Activated naive CD8-positive, alpha-beta T cell treated with anti-CD3 and anti-CD28 coated beads, Interleukin-2, amount 10 ng/mL, durations not matched to agents 7 days and 5 days (primary cell): ENCODE measurements at regions not wholly inside any gene's neighbourhood (a gene's known extent, or its start where the extent isn't known, plus 50 kb on each side); places are given as distances from the start of the nearest gene placed in this dataset.

Experiments
- ATAC-seq: fragments of 150-1000 bp; cut with Tn5 transposase; one replicate; pipeline ENCODE4 v1.10.0; 2021; ENCODE audit warnings: low read depth, moderate library complexity
- POLR2A ChIA-PET: fragments of 350-600 bp; sonication (Branson Sonifier 250); formaldehyde crosslinking; loops from one replicate; lab custom pipeline; 2021; ENCODE audit warnings: antibody characterized with exemption; lab: Charles Lee
- DNase-seq: peaks from one replicate; pipeline ENCODE4 v3.0.0; 2021
- H3K27ac Mint-ChIP-seq: one replicate; pipeline ENCODE4 v1.8.0; 2022; ENCODE audit warnings: mild to moderate bottlenecking, mixed read lengths
- H3K27me3 Mint-ChIP-seq: one replicate; pipeline ENCODE4 v1.8.0; 2022; ENCODE audit warnings: mild to moderate bottlenecking, moderate library complexity, mixed read lengths
- H3K36me3 Mint-ChIP-seq: one replicate; pipeline ENCODE4 v1.8.0; 2021; ENCODE audit warnings: mild to moderate bottlenecking, mixed read lengths
- H3K4me1 Mint-ChIP-seq: one replicate; pipeline ENCODE4 v1.8.0; 2021; ENCODE audit warnings: mixed read lengths
- H3K4me3 Mint-ChIP-seq: one replicate; pipeline ENCODE4 v1.8.0; 2022; ENCODE audit warnings: mild to moderate bottlenecking, moderate library complexity, mixed read lengths
- H3K9me3 Mint-ChIP-seq: one replicate; pipeline ENCODE4 v1.8.0; 2021; ENCODE audit warnings: mixed read lengths

- POLR2A ChIA-PET: no interaction called here
- ATAC-seq: no peak
- no peak for DNase-seq
- Mint-ChIP-seq H3K27me3 (peaks cover 2% of the 10 kb centered on the region), H3K4me1 (no peaks in the 10 kb centered on the region), H3K4me3 (no peak overlapping the region), H3K36me3 (no peaks in the 10 kb centered on the region), H3K27ac (no peak overlapping the region), H3K9me3 (no peaks in the 10 kb centered on the region)
These were observed 143.1 kb upstream of the SMAD1 start for GRCh38 chr4:145338568-145338967.

GRCh38 chr4:145337391-145337790, 144.3 kb upstream of the SMAD1 start:
- Mint-ChIP-seq H3K4me1 (no peaks in the 10 kb centered on the region), H3K9me3 (no peaks in the 10 kb centered on the region), H3K27ac (no peak overlapping the region), H3K4me3 (no peak overlapping the region), H3K36me3 (no peaks in the 10 kb centered on the region), H3K27me3 (peaks cover 2% of the 10 kb centered on the region)
- POLR2A ChIA-PET: no interaction called here
- ATAC-seq (no peak), DNase-seq (no peak)

GRCh38 chr4:145333786-145334185, 147.9 kb upstream of the SMAD1 start:
- Mint-ChIP-seq H3K27ac (no peak overlapping the region), H3K9me3 (no peaks in the 10 kb centered on the region), H3K4me1 (no peaks in the 10 kb centered on the region), H3K27me3 (no peaks in the 10 kb centered on the region), H3K4me3 (no peak overlapping the region), H3K36me3 (no peaks in the 10 kb centered on the region)
- POLR2A ChIA-PET: no interaction called here
- DNase-seq (no peak), ATAC-seq (no peak)

- Mint-ChIP-seq H3K4me3 (no peak overlapping the region), H3K4me1 (no peaks in the 10 kb centered on the region), H3K27me3 (peaks cover 2% of the 10 kb centered on the region), H3K9me3 (peaks cover 2% of the 10 kb centered on the region), H3K27ac (no peak overlapping the region), H3K36me3 (no peaks in the 10 kb centered on the region)
- DNase-seq: no peak
- no peak for ATAC-seq
- POLR2A ChIA-PET: no interaction called here
These were observed 146.1 kb upstream of the OTUD4 start for GRCh38 chr4:145326491-145326890.

DNA sequence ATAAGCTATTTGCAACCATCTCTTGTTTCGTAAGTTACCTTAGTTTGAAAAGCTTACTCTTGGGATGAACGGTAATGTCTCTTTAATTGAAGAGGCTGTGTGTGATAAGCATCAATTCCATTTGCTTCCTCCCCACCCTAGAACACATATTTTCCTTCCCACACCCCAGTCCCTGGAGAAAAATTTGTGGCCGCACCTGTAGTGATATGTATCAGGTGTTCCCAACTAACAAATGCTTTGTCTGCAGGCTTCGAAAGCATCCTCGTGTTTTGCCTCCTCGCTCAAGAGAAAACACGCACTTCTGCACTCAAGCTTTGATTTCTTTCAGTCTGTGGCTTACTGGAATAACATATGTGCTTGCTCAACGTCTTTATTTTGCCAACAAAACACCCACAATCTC, 143.8 kb upstream of the OTUD4 start:
- no peaks in the 10 kb centered on the region for H3K36me3 Mint-ChIP-seq
- H3K27ac Mint-ChIP-seq: no peak overlapping the region
- H3K27me3 Mint-ChIP-seq: peaks cover 2% of the 10 kb centered on the region
- peaks cover 2% of the 10 kb centered on the region for H3K9me3 Mint-ChIP-seq
- ATAC-seq: no peak
- H3K4me1 Mint-ChIP-seq: no peaks in the 10 kb centered on the region
- DNase-seq: no peak
- POLR2A ChIA-PET: no interaction called here
- no peak overlapping the region for H3K4me3 Mint-ChIP-seq

GRCh38 chr4:145320294-145320693, 139.9 kb upstream of the OTUD4 start:
- DNase-seq (no peak), ATAC-seq (no peak)
- POLR2A ChIA-PET: no interaction called here
- no peaks in the 10 kb centered on the region for H3K36me3 Mint-ChIP-seq
- peaks cover 2% of the 10 kb centered on the region for H3K9me3 Mint-ChIP-seq
- peaks cover 1% of the 10 kb centered on the region for H3K27me3 Mint-ChIP-seq
- H3K27ac Mint-ChIP-seq: no peak overlapping the region
- no peak overlapping the region for H3K4me3 Mint-ChIP-seq
- H3K4me1 Mint-ChIP-seq: no peaks in the 10 kb centered on the region

- H3K27me3 Mint-ChIP-seq: peaks cover 1% of the 10 kb centered on the region
- H3K4me3 Mint-ChIP-seq: no peak overlapping the region
- POLR2A ChIA-PET: no interaction called here
- DNase-seq: no peak
- H3K36me3 Mint-ChIP-seq: no peaks in the 10 kb centered on the region
- ATAC-seq: no peak
- peaks cover 2% of the 10 kb centered on the region for H3K9me3 Mint-ChIP-seq
- no peaks in the 10 kb centered on the region for H3K4me1 Mint-ChIP-seq
- H3K27ac Mint-ChIP-seq: no peak overlapping the region
These were observed 139.4 kb upstream of the OTUD4 start for GRCh38 chr4:145319751-145320150.

GRCh38 chr4:145316897-145317574, 136.6 kb upstream of the OTUD4 start:
- Mint-ChIP-seq H3K9me3 (no peaks in the 10 kb centered on the region), H3K4me3 (no peak overlapping the region), H3K4me1 (no peaks in the 10 kb centered on the region), H3K27ac (no peak overlapping the region), H3K27me3 (peaks cover 5% of the 10 kb centered on the region), H3K36me3 (no peaks in the 10 kb centered on the region)
- DNase-seq: no peak
- no peak for ATAC-seq
- POLR2A ChIA-PET: no interaction called here

GRCh38 chr4:145315811-145316225, 135.4 kb upstream of the OTUD4 start:
- Mint-ChIP-seq H3K4me1 (no peaks in the 10 kb centered on the region), H3K4me3 (no peak overlapping the region), H3K36me3 (no peaks in the 10 kb centered on the region), H3K27ac (no peak overlapping the region), H3K9me3 (no peaks in the 10 kb centered on the region), H3K27me3 (peaks cover 5% of the 10 kb centered on the region)
- no peak for ATAC-seq
- DNase-seq: no peak
- POLR2A ChIA-PET: no interaction called here

DNA sequence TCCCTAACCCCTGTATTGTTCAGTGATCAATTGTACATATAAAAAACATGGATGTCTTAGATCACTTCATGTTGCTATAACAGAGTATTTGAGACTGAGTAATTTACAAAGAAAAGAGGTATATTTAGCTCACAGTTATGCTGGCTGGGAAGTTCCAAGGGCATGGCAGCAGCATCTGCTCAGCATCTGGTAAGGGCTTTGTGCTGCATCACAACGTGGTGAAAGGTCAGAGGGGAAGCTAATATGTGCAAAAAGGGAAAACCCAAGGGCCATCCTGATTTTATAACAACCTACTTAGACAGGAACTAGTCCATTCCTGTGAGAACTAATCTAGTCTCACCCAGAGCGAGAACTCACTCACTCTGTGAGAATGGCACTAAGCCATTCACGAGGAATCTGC, 128.2 kb upstream of the OTUD4 start:
- DNase-seq (no peak), ATAC-seq (no peak)
- peaks cover 3% of the 10 kb centered on the region for H3K27me3 Mint-ChIP-seq
- H3K4me1 Mint-ChIP-seq: peaks cover 12% of the 10 kb centered on the region
- no peak overlapping the region for H3K27ac Mint-ChIP-seq
- peaks cover 1% of the 10 kb centered on the region for H3K9me3 Mint-ChIP-seq
- H3K4me3 Mint-ChIP-seq: no peak overlapping the region
- no peaks in the 10 kb centered on the region for H3K36me3 Mint-ChIP-seq
- POLR2A ChIA-PET: no interaction called here

- Mint-ChIP-seq H3K36me3 (no peaks in the 10 kb centered on the region), H3K9me3 (peaks cover 2% of the 10 kb centered on the region), H3K27me3 (peaks cover 3% of the 10 kb centered on the region), H3K4me3 (no peak overlapping the region), H3K4me1 (peaks cover 12% of the 10 kb centered on the region), H3K27ac (no peak overlapping the region)
- POLR2A ChIA-PET: no interaction called here
- no peak for DNase-seq
- ATAC-seq: no peak
These were observed 127.5 kb upstream of the OTUD4 start for GRCh38 chr4:145307763-145308430.

DNA sequence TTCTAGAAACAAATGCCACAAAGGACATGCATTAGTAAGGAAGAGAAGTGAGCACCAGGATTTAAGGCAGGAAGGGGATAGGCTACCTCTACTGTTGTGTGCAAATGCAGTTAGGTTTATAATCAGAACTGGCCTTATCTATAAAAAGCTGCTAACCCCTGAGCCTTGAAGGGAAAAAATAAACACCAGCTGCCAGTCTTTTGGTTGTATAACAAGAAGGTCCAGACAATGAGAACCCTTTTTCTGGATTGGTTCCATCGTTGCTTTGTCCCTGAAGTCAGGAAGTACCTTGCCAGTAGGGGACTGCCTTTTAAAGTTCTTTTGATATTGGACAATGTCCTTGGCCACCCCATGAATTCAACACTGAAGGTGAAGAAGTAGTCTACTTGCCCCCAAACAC, 126.7 kb upstream of the OTUD4 start:
- POLR2A ChIA-PET: no interaction called here
- DNase-seq: no peak
- peaks cover 12% of the 10 kb centered on the region for H3K4me1 Mint-ChIP-seq
- no peaks in the 10 kb centered on the region for H3K36me3 Mint-ChIP-seq
- no peaks in the 10 kb centered on the region for H3K27me3 Mint-ChIP-seq
- H3K4me3 Mint-ChIP-seq: no peak overlapping the region
- H3K27ac Mint-ChIP-seq: no peak overlapping the region
- H3K9me3 Mint-ChIP-seq: peaks cover 5% of the 10 kb centered on the region
- ATAC-seq: no peak

GRCh38 chr4:145302725-145303124, 122.3 kb upstream of the OTUD4 start:
- no peaks in the 10 kb centered on the region for H3K36me3 Mint-ChIP-seq
- H3K27ac Mint-ChIP-seq: no peak overlapping the region
- no peak overlapping the region for H3K4me3 Mint-ChIP-seq
- peaks cover 16% of the 10 kb centered on the region for H3K4me1 Mint-ChIP-seq
- H3K27me3 Mint-ChIP-seq: no peaks in the 10 kb centered on the region
- POLR2A ChIA-PET: no interaction called here
- H3K9me3 Mint-ChIP-seq: peaks cover 5% of the 10 kb centered on the region
- DNase-seq (no peak), ATAC-seq (no peak)

GRCh38 chr4:145301386-145302080, 121.1 kb upstream of the OTUD4 start:
- H3K9me3 Mint-ChIP-seq: peaks cover 4% of the 10 kb centered on the region
- H3K27ac Mint-ChIP-seq: no peak overlapping the region
- no peak overlapping the region for H3K4me3 Mint-ChIP-seq
- peaks cover 14% of the 10 kb centered on the region for H3K4me1 Mint-ChIP-seq
- DNase-seq: no peak
- no peak for ATAC-seq
- no peaks in the 10 kb centered on the region for H3K27me3 Mint-ChIP-seq
- POLR2A ChIA-PET: no interaction called here
- no peaks in the 10 kb centered on the region for H3K36me3 Mint-ChIP-seq
